Progenitor cell of endocrine pancreas (in vitro differentiated cells): ENCODE measurements at regions not wholly inside any gene's neighbourhood (a gene's known extent, or its start where the extent isn't known, plus 50 kb on each side); places are given as distances from the start of the nearest gene placed in this dataset.

Experiments used
- DNase-seq: peaks from one replicate; pipeline ENCODE4 v3.0.0; 2021; ENCODE audit warnings: low spot score; ENCODE audit not compliant: unreplicated experiment
- H3K27ac Mint-ChIP-seq: 2 replicates; pipeline ENCODE4 v1.8.0; 2021; ENCODE audit warnings: mild to moderate bottlenecking, moderate library complexity, mixed read lengths
- H3K27me3 Mint-ChIP-seq: 2 replicates; pipeline ENCODE4 v1.8.0; 2021; ENCODE audit warnings: mixed read lengths
- H3K36me3 Mint-ChIP-seq: 2 replicates; pipeline ENCODE4 v1.8.0; 2022; ENCODE audit warnings: mixed read lengths; ENCODE audit not compliant: insufficient read depth
- H3K4me1 Mint-ChIP-seq: 2 replicates; pipeline ENCODE4 v1.8.0; 2021; ENCODE audit warnings: low read depth, mixed read lengths
- H3K4me3 Mint-ChIP-seq: 2 replicates; pipeline ENCODE4 v1.8.0; 2021; ENCODE audit warnings: low read depth, mild to moderate bottlenecking, moderate library complexity, mixed read lengths
- H3K9me3 Mint-ChIP-seq: 2 replicates; pipeline ENCODE4 v1.8.0; 2021; ENCODE audit warnings: low read depth, mixed read lengths
- CTCF ChIP-seq: fragments of 200-600 bp; sonication (generic); IDR thresholded peaks from one replicate; pipeline ENCODE4 v1.5.0; 2021; ENCODE audit warnings: antibody characterized with exemption, mild to moderate bottlenecking; ENCODE audit not compliant: unreplicated experiment

GRCh38 chr2:181363164-181363563 is 94.0 kb upstream of the ITGA4 start:
- Mint-ChIP-seq H3K27ac (no peak overlapping the region), H3K9me3 (no peaks in the 10 kb centered on the region), H3K36me3 (no peaks in the 10 kb centered on the region), H3K4me1 (no peaks in the 10 kb centered on the region), H3K27me3 (no peaks in the 10 kb centered on the region), H3K4me3 (no peak overlapping the region)
- no peak for TF ChIP-seq CTCF
- no peak for DNase-seq

GRCh38 chr2:181364492-181365170 is 92.6 kb upstream of the ITGA4 start:
- Mint-ChIP-seq H3K4me1 (no peaks in the 10 kb centered on the region), H3K27ac (no peak overlapping the region), H3K27me3 (no peaks in the 10 kb centered on the region), H3K4me3 (no peak overlapping the region), H3K9me3 (no peaks in the 10 kb centered on the region), H3K36me3 (no peaks in the 10 kb centered on the region)
- no peak for DNase-seq
- TF ChIP-seq CTCF = no peak

GRCh38 chr2:181366675-181367175 is 90.5 kb upstream of the ITGA4 start:
- no peak for DNase-seq

GRCh38 chr2:181367411-181367810 is 89.8 kb upstream of the ITGA4 start:
- Mint-ChIP-seq H3K36me3 (no peaks in the 10 kb centered on the region), H3K27ac (no peak overlapping the region), H3K4me1 (peaks cover under 1% of the 10 kb centered on the region), H3K4me3 (no peak overlapping the region), H3K27me3 (no peaks in the 10 kb centered on the region), H3K9me3 (no peaks in the 10 kb centered on the region)
- no peak for TF ChIP-seq CTCF
- DNase-seq = no peak

More at GRCh38 chr2:181366675-181367175, 90.5 kb upstream of the ITGA4 start:
- no peak for TF ChIP-seq CTCF
- Mint-ChIP-seq H3K4me3 (no peak overlapping the region), H3K27me3 (no peaks in the 10 kb centered on the region), H3K9me3 (no peaks in the 10 kb centered on the region), H3K4me1 (no peaks in the 10 kb centered on the region), H3K27ac (no peak overlapping the region), H3K36me3 (no peaks in the 10 kb centered on the region)

GRCh38 chr2:181367906-181368435 is 89.2 kb upstream of the ITGA4 start:
- no peak for DNase-seq
- H3K4me1 Mint-ChIP-seq = peaks cover 3% of the 10 kb centered on the region
- H3K27ac Mint-ChIP-seq = no peak overlapping the region
- H3K27me3 Mint-ChIP-seq = no peaks in the 10 kb centered on the region
- TF ChIP-seq CTCF = no peak
- H3K9me3 Mint-ChIP-seq = no peaks in the 10 kb centered on the region
- H3K36me3 Mint-ChIP-seq = no peaks in the 10 kb centered on the region
- no peak overlapping the region for H3K4me3 Mint-ChIP-seq
